GM12878 (cell line): ENCODE measurements at regions not wholly inside any gene's neighbourhood (a gene's known extent, or its start where the extent isn't known, plus 50 kb on each side); places are given as distances from the start of the nearest gene placed in this dataset.

Source experiments
- ASH2L ChIP-seq: fragments of 300-600, 200-600 bp; sonication (generic); IDR thresholded peaks from 2 replicates; pipeline ENCODE4 v1.6.1; 2017; ENCODE audit warnings: low read depth, mild to moderate bottlenecking, borderline replicate concordance
- BHLHE40 ChIP-seq, 2 experiments: fragments of 450-650 bp in 1 of 2; IDR thresholded peaks; 2 replicates each; pipeline ENCODE4 v1.6.1; 2011 to 2017; ENCODE audit warnings: low read depth in 2 of 2, borderline replicate concordance in 1 of 2, improper control_type of control experiment in 1 of 2, low read length in 1 of 2, mild to moderate bottlenecking in 1 of 2
- DPF2 ChIP-seq: fragments of 450-650 bp; IDR thresholded peaks from 2 replicates; pipeline ENCODE4 v1.6.1; 2017; ENCODE audit warnings: mild to moderate bottlenecking
- EGR1 ChIP-seq, 2 experiments: IDR thresholded peaks; 1 replicate in 1 of 2; 2 replicates in 1 of 2; pipeline ENCODE4 v1.6.1; 2011 to 2012; ENCODE audit warnings: low read depth in 2 of 2, low read length in 2 of 2, borderline replicate concordance in 1 of 2, mild to moderate bottlenecking in 1 of 2, moderate library complexity in 1 of 2
- HDAC6 ChIP-seq: fragments of 200-600 bp; sonication (generic); IDR thresholded peaks from one replicate; pipeline ENCODE4 v1.8.0; 2017; ENCODE audit warnings: antibody characterized with exemption; ENCODE audit not compliant: unreplicated experiment
- IKZF2 ChIP-seq, 2 experiments: fragments of 450-650 bp; IDR thresholded peaks; 2 replicates each; pipeline ENCODE4 v1.6.1; 2017; ENCODE audit warnings: mild to moderate bottlenecking in 2 of 2, moderate library complexity in 2 of 2
- JUNB ChIP-seq: IDR thresholded peaks from 2 replicates; pipeline ENCODE4 v1.6.1; 2016; ENCODE audit warnings: antibody characterized with exemption, mild to moderate bottlenecking
- MXI1 ChIP-seq: fragments of 150-350 bp; IDR thresholded peaks from 2 replicates; pipeline ENCODE4 v1.6.1; 2011; ENCODE audit warnings: low read depth, mild to moderate bottlenecking, inconsistent platforms, low read length, improper control_type of control experiment
- MYC ChIP-seq: IDR thresholded peaks from 2 replicates; pipeline ENCODE4 v1.6.1; 2011; ENCODE audit warnings: mild to moderate bottlenecking, low read length, moderate library complexity, inconsistent platforms; ENCODE audit not compliant: insufficient read depth, insufficient replicate concordance, insufficient read length, severe bottlenecking
- NFIC ChIP-seq: IDR thresholded peaks from 2 replicates; pipeline ENCODE4 v1.6.1; 2012; ENCODE audit warnings: low read depth, mild to moderate bottlenecking, inconsistent platforms, low read length, moderate library complexity
- NFXL1 ChIP-seq: fragments of 450-650 bp; IDR thresholded peaks from 2 replicates; pipeline ENCODE4 v1.6.1; 2017; ENCODE audit warnings: antibody characterized with exemption, mild to moderate bottlenecking, borderline replicate concordance
- NR2F1 ChIP-seq: fragments of 450-650 bp; conservative IDR thresholded peaks from 2 replicates; pipeline ENCODE4 v1.6.1; 2017; ENCODE audit warnings: mild to moderate bottlenecking
- RCOR1 ChIP-seq: conservative IDR thresholded peaks from 2 replicates; pipeline ENCODE4 v1.6.1; 2012; ENCODE audit warnings: low read depth, low read length, improper control_type of control experiment
- RFX5 ChIP-seq: IDR thresholded peaks from 2 replicates; pipeline ENCODE4 v1.6.1; 2011; ENCODE audit warnings: low read depth, low read length, improper control_type of control experiment
- SMARCA5 ChIP-seq: fragments of 450-650 bp; IDR thresholded peaks from 2 replicates; pipeline ENCODE4 v1.6.1; 2017; ENCODE audit warnings: mild to moderate bottlenecking
- SP1 ChIP-seq: IDR thresholded peaks from one replicate; pipeline ENCODE4 v1.6.1; 2011; ENCODE audit warnings: low read depth, low read length
- YY1 ChIP-seq: IDR thresholded peaks from 2 replicates; pipeline ENCODE4 v1.6.1; 2011; ENCODE audit warnings: low read depth, mild to moderate bottlenecking, low read length
- ZNF24 ChIP-seq: fragments of 450-650 bp; IDR thresholded peaks from 2 replicates; pipeline ENCODE4 v1.6.1; 2017; ENCODE audit warnings: antibody characterized with exemption, mild to moderate bottlenecking
- TF ChIP-seq, protein P1 (sequence below): IDR thresholded peaks from 2 replicates; pipeline ENCODE4 v1.6.1; 2012; ENCODE audit warnings: low read depth, low read length, improper control_type of control experiment
- TF ChIP-seq, protein P2 (sequence below): IDR thresholded peaks from 2 replicates; pipeline ENCODE4 v1.6.1; 2011; ENCODE audit warnings: low read depth, mild to moderate bottlenecking, low read length, moderate library complexity, borderline replicate concordance; ENCODE audit errors: extremely low read depth
- TF ChIP-seq, protein P3 (sequence below): fragments of 150-350 bp; IDR thresholded peaks from 2 replicates; pipeline ENCODE4 v1.6.1; 2014; ENCODE audit warnings: mild to moderate bottlenecking, low read depth, low read length
- TF ChIP-seq, protein P4 (sequence below): fragments of 450-650 bp; IDR thresholded peaks from 2 replicates; pipeline ENCODE4 v1.6.1; 2016; ENCODE audit warnings: mild to moderate bottlenecking
- TF ChIP-seq, protein P5 (sequence below): fragments of 150-350 bp; IDR thresholded peaks from 2 replicates; pipeline ENCODE4 v1.6.1; 2016; ENCODE audit warnings: low read depth, low read length

DNA sequence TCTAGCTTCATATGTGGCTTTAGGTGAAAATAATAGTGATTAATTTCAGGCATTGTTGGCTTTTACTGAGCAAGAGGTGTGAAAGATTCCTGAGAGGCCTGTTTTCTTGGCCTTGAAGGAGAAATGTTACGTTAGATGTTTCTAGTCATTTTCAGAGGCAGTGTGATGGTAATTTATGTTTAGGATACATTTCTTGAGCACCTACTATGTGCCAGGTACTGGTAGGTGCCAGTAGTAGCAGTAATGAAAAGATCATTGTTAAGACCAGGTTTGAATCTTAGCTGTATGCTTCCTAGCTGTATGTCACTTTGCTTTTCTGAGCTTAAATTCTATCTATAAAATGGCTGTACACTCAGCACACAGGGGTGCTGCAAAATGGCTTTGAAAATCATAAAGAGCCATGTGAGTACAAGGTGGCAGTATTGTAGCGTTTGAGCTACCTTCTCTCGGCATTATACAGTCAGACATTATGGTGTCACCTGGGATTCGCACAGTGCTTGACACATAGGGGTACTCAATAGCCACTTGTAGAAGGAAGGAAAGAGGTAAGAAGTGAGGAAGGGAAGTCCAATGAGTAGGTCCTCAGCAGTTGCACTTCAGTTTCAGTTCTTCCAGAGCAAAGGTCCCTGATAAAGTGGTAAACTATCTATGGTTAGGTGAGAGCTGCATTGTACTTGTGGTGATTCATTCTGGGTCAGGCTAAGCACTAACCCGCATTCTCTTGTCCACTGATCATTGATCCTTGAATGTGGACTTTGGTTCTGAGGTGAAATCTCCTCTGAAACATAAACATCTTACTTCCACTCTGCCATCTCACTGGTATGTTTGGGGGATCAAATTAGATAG lies 166.5 kb upstream of the NR3C1 start (continued):
- no peak for TF ChIP-seq MYC
- TF ChIP-seq NFIC, result no peak
- peak; percentile 60; the same call in 1 of the 2 replicates for TF ChIP-seq YY1
- TF ChIP-seq ASH2L, result no peak
- peak; percentile 45; the same call in 1 of the 2 replicates for TF ChIP-seq ZNF24
- TF ChIP-seq DPF2, result peak; percentile 68
- TF ChIP-seq, protein P1, sequence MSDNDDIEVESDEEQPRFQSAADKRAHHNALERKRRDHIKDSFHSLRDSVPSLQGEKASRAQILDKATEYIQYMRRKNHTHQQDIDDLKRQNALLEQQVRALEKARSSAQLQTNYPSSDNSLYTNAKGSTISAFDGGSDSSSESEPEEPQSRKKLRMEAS, result no peak
- TF ChIP-seq SMARCA5, result 0 out of 2 replicates have a peak, but pooled peaks have one; percentile 17
- no peak for TF ChIP-seq HDAC6
- TF ChIP-seq EGR1 (IDR thresholded peaks at IDR 0.05; ENCODE audit: borderline replicate concordance in 1 of 2, low read depth in 2 of 2, low read length in 2 of 2), result no peak
- TF ChIP-seq RCOR1, result no peak
- TF ChIP-seq NR2F1, result peak; percentile 43; the same call in 1 of the 2 replicates
- TF ChIP-seq SP1, result no peak
- TF ChIP-seq JUNB, result no peak
- no peak for TF ChIP-seq NFXL1
- TF ChIP-seq MXI1, result no peak
- TF ChIP-seq, protein P2, sequence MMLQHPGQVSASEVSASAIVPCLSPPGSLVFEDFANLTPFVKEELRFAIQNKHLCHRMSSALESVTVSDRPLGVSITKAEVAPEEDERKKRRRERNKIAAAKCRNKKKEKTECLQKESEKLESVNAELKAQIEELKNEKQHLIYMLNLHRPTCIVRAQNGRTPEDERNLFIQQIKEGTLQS, result no peak
- TF ChIP-seq BHLHE40 (IDR thresholded peaks at IDR 0.05; ENCODE audit: borderline replicate concordance in 1 of 2, low read depth in 2 of 2, low read length in 1 of 2), result no peak
- peak; percentile 35 to 47; a peak in 2 of 4 replicates for TF ChIP-seq IKZF2 (IDR thresholded peaks at IDR 0.05)
- TF ChIP-seq RFX5, result no peak
- TF ChIP-seq, protein P3, sequence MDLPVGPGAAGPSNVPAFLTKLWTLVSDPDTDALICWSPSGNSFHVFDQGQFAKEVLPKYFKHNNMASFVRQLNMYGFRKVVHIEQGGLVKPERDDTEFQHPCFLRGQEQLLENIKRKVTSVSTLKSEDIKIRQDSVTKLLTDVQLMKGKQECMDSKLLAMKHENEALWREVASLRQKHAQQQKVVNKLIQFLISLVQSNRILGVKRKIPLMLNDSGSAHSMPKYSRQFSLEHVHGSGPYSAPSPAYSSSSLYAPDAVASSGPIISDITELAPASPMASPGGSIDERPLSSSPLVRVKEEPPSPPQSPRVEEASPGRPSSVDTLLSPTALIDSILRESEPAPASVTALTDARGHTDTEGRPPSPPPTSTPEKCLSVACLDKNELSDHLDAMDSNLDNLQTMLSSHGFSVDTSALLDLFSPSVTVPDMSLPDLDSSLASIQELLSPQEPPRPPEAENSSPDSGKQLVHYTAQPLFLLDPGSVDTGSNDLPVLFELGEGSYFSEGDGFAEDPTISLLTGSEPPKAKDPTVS, result no peak
- TF ChIP-seq, protein P4, sequence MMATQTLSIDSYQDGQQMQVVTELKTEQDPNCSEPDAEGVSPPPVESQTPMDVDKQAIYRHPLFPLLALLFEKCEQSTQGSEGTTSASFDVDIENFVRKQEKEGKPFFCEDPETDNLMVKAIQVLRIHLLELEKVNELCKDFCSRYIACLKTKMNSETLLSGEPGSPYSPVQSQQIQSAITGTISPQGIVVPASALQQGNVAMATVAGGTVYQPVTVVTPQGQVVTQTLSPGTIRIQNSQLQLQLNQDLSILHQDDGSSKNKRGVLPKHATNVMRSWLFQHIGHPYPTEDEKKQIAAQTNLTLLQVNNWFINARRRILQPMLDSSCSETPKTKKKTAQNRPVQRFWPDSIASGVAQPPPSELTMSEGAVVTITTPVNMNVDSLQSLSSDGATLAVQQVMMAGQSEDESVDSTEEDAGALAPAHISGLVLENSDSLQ, result no peak
- TF ChIP-seq, protein P5, sequence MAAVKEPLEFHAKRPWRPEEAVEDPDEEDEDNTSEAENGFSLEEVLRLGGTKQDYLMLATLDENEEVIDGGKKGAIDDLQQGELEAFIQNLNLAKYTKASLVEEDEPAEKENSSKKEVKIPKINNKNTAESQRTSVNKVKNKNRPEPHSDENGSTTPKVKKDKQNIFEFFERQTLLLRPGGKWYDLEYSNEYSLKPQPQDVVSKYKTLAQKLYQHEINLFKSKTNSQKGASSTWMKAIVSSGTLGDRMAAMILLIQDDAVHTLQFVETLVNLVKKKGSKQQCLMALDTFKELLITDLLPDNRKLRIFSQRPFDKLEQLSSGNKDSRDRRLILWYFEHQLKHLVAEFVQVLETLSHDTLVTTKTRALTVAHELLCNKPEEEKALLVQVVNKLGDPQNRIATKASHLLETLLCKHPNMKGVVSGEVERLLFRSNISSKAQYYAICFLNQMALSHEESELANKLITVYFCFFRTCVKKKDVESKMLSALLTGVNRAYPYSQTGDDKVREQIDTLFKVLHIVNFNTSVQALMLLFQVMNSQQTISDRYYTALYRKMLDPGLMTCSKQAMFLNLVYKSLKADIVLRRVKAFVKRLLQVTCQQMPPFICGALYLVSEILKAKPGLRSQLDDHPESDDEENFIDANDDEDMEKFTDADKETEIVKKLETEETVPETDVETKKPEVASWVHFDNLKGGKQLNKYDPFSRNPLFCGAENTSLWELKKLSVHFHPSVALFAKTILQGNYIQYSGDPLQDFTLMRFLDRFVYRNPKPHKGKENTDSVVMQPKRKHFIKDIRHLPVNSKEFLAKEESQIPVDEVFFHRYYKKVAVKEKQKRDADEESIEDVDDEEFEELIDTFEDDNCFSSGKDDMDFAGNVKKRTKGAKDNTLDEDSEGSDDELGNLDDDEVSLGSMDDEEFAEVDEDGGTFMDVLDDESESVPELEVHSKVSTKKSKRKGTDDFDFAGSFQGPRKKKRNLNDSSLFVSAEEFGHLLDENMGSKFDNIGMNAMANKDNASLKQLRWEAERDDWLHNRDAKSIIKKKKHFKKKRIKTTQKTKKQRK, result no peak
